Colonic mucosa (tissue), 4 donors: ENCODE measurements at regions not wholly inside any gene's neighbourhood (a gene's known extent, or its start where the extent isn't known, plus 50 kb on each side); places are given as distances from the start of the nearest gene placed in this dataset.

Source experiments
- DNase-seq: peaks from one replicate; pipeline ENCODE4 v3.0.0-alpha.2; 2020
- H3K27ac ChIP-seq: fragments of 200-600 bp; one replicate; pipeline ENCODE4 v1.8.0; 2021
- H3K27me3 ChIP-seq: fragments of 200-600 bp; one replicate; pipeline ENCODE4 v1.8.0; 2021
- H3K36me3 ChIP-seq: fragments of 200-600 bp; one replicate; pipeline ENCODE4 v1.8.0; 2021
- H3K4me1 ChIP-seq: fragments of 200-600 bp; one replicate; pipeline ENCODE4 v1.8.0; 2021; ENCODE audit warnings: mild to moderate bottlenecking
- H3K4me3 ChIP-seq: fragments of 200-600 bp; one replicate; pipeline ENCODE4 v1.8.0; 2021
- H3K9ac ChIP-seq, 2 donors: one replicate each; pipeline ENCODE4 v1.7.0; 2013; ENCODE audit warnings: control low read depth in 2 of 2, low read depth in 2 of 2, low read length in 2 of 2
- H3K9me3 ChIP-seq: fragments of 200-600 bp; one replicate; pipeline ENCODE4 v1.8.0; 2021
- intact Hi-C: fragments of 100-400 bp; cut with DNase I; formaldehyde crosslinking; loops from one replicate; pipeline ENCODE4 v1.14.1; 2022
- TF ChIP-seq, protein P1 (sequence below): fragments of 200-600 bp; IDR thresholded peaks from one replicate; pipeline ENCODE4 v1.8.0; 2022; ENCODE audit warnings: antibody characterized with exemption, mild to moderate bottlenecking
- donor health status: healthy.
- donor health status: DM: no; HTN: no; CAD: no.
- donor health status: DM: no; HTN: no; CAD: no.

DNA sequence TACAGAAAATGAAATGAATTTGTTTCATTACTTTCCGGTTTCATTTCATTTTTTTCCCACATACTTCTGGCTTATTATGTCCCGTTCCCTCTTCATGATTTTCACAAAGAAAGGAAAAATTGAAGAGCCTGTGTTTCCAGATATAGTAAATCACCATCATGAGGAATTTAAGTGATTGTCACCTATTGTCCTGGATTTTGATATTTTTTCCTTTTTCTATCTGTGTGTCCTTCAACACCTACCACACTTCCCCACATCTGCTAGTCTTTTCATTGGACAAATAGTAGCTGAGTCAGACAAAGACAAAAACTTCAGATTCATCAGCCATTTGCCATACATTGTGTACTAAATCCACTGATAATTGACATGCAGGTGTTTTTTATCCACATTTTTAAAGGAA, 258.2 kb upstream of the HSF2 start:
- Histone ChIP-seq H3K27ac (no peak overlapping the region), H3K36me3 (no peaks in the 10 kb centered on the region), H3K4me3 (no peak overlapping the region), H3K27me3 (no peaks in the 10 kb centered on the region), H3K4me1 (no peaks in the 10 kb centered on the region), H3K9ac (no peak overlapping the region), H3K9me3 (no peaks in the 10 kb centered on the region)
- TF ChIP-seq, protein P1, sequence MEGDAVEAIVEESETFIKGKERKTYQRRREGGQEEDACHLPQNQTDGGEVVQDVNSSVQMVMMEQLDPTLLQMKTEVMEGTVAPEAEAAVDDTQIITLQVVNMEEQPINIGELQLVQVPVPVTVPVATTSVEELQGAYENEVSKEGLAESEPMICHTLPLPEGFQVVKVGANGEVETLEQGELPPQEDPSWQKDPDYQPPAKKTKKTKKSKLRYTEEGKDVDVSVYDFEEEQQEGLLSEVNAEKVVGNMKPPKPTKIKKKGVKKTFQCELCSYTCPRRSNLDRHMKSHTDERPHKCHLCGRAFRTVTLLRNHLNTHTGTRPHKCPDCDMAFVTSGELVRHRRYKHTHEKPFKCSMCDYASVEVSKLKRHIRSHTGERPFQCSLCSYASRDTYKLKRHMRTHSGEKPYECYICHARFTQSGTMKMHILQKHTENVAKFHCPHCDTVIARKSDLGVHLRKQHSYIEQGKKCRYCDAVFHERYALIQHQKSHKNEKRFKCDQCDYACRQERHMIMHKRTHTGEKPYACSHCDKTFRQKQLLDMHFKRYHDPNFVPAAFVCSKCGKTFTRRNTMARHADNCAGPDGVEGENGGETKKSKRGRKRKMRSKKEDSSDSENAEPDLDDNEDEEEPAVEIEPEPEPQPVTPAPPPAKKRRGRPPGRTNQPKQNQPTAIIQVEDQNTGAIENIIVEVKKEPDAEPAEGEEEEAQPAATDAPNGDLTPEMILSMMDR: no peak
- no peak for DNase-seq
- intact Hi-C loops: no loop called here

DNA sequence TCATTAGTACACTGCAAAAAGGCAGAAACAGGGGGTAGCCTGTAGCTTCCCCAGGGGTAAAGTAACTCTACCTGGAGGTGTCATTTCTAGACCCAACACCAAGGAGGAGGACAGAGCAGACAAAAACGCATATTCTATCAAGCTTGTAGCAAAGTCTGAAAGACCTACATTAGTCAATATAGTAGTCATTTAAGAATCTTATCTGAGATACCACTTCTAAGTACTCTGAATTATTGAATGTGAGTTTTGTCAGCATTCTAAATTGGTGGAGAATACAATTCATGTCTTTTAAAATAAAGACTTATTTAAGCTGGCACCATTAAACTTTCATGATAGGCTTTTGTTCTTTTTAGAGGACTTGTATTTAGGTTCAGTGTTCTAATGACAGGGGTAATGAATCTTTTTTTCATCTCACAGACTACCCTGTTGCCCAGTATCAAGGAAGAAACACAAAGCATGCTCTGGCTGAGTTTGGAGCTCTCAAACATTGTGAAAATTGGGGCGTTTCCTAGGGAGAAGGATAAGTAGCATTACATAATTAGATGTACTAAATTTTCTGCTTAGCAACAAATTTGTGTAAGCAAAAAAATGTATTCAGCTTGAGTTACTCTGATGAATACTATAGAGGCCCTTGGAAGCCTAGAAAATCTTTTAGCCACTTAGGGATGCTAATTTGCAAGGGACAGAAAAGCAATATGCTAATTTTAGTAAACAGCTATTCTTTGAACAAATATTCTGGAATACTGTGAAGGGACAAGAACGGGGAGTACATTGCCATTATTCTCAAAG, 255.4 kb upstream of the HSF2 start:
- DNase-seq: no peak
- H3K27ac ChIP-seq: no peak overlapping the region
- no peak overlapping the region for H3K4me3 ChIP-seq
- intact Hi-C loops: no loop called here
- no peaks in the 10 kb centered on the region for H3K27me3 ChIP-seq
- H3K9me3 ChIP-seq: no peaks in the 10 kb centered on the region
- no peaks in the 10 kb centered on the region for H3K36me3 ChIP-seq
- TF ChIP-seq, protein P1: no peak
- H3K9ac ChIP-seq: no peak overlapping the region
- no peaks in the 10 kb centered on the region for H3K4me1 ChIP-seq

DNA sequence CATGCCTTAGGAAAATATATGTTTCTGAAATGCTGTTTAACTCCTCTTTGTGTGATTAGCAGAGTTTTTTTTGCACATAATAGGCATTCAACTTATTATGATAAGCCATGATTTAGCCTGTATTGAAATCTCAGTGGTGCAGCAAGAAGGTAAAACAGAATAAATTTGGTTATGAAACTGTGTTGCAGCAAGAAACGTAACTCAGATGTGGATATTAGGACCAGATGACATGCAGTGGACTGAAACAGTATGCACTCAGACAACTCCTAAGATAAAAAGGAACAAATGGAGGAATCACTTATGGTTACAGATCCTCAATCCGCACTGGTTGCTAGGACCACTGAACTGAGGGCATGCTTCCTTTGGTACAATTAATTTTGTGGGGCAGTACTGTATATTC, 254.2 kb upstream of the HSF2 start:
- Histone ChIP-seq H3K27me3 (no peaks in the 10 kb centered on the region), H3K9ac (no peak overlapping the region), H3K9me3 (no peaks in the 10 kb centered on the region), H3K4me3 (no peak overlapping the region), H3K27ac (no peak overlapping the region), H3K36me3 (no peaks in the 10 kb centered on the region), H3K4me1 (no peaks in the 10 kb centered on the region)
- intact Hi-C loops: no loop called here
- TF ChIP-seq, protein P1: no peak
- DNase-seq: no peak

DNA sequence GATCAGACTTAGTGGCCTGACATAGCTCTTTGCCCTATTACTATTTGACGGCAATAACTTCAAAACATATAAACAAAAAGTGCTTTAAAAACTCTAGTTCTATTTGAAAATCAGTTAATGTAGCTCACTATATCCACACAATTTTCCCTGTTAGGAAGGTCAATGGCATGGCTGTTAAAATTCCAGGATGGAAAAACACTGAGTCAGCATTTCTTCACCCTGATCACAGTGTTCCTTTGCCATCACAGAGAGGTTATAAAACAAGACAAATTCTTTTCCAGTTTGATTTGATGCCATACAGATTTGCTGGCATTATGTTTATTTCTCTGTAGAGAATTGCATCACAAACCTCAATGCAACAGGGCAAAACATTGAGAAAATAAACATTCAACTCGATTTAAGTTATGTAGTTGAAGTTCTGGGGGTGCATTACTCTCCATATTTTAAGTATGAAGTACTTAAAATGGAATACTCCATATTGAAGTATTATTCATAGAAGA, 253.7 kb upstream of the HSF2 start:
- H3K9me3 ChIP-seq: no peaks in the 10 kb centered on the region
- H3K4me1 ChIP-seq: no peaks in the 10 kb centered on the region
- TF ChIP-seq, protein P1: no peak
- intact Hi-C loops: no loop called here
- no peak overlapping the region for H3K4me3 ChIP-seq
- no peak for DNase-seq
- no peaks in the 10 kb centered on the region for H3K36me3 ChIP-seq
- H3K9ac ChIP-seq: no peak overlapping the region
- H3K27me3 ChIP-seq: no peaks in the 10 kb centered on the region
- no peak overlapping the region for H3K27ac ChIP-seq

DNA sequence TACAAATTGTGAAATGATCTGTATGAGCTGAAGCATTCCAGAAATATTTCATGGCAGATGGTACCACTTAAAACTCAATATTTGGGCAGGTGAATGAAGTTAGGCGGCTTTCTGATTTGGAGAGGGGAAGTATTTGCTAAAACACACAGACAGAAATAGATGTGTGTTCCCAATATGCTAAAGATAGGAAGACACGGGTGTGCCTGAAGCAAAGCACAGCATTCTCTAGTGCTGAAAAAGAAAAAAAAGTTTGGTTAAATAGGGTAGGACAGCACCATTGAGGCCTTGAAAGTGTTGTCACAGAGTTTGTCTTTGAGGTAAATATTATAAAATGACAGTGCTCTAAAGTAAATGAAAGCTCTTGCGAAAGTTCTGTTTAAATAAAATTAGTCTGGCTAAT, 252.2 kb upstream of the HSF2 start:
- intact Hi-C loops: no loop called here
- no peak for DNase-seq
- no peak overlapping the region for H3K4me3 ChIP-seq
- H3K27me3 ChIP-seq: no peaks in the 10 kb centered on the region
- no peak overlapping the region for H3K27ac ChIP-seq
- H3K36me3 ChIP-seq: no peaks in the 10 kb centered on the region
- no peaks in the 10 kb centered on the region for H3K9me3 ChIP-seq
- no peaks in the 10 kb centered on the region for H3K4me1 ChIP-seq
- no peak overlapping the region for H3K9ac ChIP-seq
- TF ChIP-seq, protein P1: no peak
